HG03135 (cell line): ENCODE measurements at regions not wholly inside any gene's neighbourhood (a gene's known extent, or its start where the extent isn't known, plus 50 kb on each side); places are given as distances from the start of the nearest gene placed in this dataset.

Experiments used
- ATAC-seq: cut with Tn5 transposase; IDR thresholded peaks from one replicate; pipeline ENCODE4 v1.9.1; 2021; ENCODE audit warnings: mild to moderate bottlenecking, moderate library complexity; ENCODE audit not compliant: unreplicated experiment

DNA sequence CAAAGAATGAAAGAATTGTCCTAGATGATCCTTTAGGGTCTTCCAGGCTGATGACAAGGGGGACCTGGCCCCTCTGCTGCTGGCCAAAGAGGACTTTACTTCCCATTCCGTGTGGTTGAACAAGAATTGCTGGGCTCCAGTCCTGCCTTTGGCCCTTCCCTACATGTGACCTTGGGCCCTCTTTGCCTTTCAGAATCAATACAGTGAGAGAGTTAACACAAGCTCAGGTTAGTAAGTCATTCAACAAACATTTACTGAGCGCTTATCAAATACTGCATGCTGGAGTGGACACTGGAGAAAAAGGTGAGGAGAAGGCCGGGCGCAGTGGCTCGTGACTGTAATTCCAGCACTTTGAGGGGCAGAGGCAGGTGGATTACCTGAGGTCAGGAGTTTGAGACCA lies 113.1 kb downstream of the C9orf50 start:
- ATAC-seq, result no peak

DNA sequence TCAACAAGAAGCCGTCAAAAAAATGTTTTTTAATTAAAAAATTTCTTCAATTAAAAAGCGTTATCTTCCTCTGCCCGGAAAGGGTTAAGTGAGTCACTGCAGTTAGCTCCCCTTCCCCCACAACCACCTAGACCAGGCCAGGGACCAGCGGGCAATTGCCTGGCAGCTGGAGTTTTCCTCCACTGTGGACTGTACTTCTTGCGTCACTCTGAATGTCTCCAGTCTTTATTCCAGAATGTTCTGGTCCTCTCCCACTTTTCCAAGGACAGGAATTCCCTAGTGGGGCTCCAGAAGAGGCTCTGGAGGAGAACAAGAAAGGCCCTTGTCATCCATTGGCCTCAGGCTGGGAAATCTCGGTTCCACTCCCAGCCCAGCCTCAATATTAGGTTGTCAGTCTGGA lies 114.0 kb downstream of the C9orf50 start:
- ATAC-seq, result no peak

DNA sequence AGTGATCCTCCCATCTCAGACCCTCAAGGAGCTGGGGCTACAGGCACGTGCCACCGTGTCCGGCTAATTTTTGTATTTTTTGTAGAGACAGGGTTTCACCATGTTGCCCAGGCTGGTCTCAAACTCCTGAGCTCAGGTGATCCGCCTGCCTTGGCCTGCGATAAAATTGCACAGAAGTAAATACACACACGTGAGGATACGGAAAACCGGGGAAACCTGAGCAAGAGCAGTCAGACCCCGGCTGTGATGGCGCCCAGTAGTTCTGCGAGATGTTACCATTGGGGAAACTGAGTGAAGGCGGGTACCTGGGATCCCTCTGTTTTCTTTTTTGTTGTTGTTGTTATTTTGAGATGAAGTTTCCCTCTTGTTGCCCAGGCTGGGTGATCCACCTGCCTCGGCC lies 114.9 kb downstream of the C9orf50 start:
- no peak for ATAC-seq

DNA sequence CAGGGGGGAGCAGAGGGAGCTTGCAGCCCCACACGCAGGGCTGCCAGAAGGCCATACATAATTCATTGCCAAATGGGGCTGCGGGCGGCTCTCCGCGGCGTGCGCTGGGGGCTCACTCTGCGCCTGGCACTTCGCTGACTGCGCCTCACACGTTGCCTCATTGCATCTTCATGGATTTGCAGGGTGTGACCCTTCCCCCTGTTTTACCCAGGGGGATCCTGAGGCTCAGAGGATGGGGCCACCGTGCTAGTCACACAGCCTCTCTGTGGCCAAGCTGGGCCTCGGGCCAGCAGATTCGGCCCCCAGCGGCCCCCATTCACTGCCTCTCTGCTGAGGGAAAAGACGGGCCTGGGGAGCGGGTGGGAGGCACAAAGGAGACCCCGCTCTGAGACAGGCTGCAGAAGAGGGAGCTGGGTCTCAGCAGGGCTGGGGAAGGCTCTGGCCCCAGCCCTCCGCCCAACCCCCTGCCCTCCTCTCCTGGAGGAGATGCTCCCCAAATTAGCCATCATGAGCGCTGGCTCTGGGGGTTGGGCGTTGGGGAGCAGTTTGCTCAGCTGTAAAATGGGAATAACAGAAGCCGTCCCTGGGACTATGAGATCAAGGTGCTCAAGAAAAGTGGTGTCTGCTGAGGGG lies 115.5 kb downstream of the C9orf50 start:
- ATAC-seq, result no peak

DNA sequence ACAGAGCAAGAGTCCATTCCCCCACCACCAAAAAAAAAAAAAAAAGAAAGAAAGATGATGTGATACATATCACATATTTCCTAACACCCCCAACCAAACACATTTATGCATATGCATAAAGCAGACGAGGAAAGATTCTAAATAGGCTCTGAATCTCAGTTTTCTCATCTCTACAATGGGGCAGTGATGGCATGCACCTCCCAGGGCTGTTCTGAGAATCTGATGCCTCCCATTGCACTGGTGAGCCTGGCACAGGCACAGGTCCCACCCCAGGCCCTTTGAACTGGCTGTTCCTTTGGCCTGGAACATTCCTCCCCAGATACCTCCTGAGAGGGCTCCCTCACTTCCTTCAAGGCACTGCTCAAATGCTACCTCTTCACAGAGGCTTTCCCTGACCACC lies 116.5 kb downstream of the C9orf50 start:
- ATAC-seq, result no peak

DNA sequence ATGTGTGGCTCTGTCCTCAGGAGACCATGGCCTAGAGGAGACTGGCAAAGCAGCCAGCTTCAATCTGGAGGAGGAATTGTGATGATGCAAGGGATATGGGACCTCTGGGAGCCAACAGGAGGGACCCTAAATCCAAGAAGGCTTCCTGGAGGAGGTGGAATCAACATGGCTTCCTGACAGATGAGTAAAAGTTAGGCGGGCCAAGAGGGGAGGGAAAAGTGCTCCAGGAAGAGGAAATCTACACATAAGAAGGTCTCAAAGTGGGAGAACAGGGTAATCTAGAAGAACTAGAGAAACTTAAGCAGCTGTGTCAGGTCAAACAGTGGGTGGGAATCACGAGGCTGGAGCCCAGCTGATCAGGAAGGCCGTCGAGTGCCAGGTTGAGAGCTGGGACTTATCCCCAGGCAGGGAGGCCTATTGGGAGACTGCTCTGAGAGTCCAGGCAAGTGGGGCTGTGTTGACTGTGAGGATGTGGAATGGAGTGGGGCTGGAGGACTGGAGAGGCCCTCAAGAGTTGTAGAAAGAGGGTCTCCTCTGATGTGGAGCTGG lies 119.1 kb downstream of the C9orf50 start:
- no peak for ATAC-seq

DNA sequence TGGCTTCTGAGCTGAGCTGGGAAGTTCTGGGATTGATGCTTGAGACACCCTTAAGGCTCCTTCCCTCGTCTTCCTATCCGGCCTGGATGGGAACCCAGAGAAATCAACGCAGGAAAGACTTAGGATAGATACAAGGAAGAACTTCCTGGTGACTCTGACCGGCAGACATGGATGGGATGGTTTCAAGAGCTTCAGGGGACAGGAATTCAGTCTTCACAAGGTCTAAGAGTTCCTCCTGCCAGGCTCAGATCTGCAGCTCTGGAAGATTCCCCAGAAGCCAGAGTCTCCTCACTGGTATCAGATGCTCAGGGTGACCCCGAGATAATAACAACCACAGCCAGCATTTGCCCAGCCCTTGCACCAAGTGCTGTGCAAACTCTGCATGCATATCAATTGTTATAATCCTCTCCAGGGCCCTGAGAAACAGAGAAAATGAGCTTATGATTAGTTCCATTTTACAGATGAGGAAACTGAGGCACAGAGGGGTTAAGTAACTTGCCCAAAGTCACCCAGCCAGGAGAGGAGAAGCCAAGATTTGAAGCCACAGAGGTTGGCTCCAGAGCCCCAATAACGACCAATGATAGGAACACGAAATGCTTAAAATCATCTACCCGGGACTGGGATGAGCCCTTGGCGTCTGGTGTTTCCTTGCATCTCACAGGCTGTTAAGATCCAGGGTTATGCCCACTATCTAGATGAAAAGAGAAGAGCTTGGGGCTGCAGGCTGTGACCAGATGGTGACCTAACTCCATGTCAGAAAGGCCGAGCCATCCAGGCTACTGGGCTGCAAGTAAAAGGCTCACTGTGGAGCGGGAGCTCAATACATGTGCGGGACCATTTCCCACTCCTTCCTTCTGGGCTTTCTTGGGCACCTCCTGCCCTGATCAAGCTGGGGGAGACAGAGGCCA lies 119.8 kb downstream of the C9orf50 start:
- no peak for ATAC-seq

DNA sequence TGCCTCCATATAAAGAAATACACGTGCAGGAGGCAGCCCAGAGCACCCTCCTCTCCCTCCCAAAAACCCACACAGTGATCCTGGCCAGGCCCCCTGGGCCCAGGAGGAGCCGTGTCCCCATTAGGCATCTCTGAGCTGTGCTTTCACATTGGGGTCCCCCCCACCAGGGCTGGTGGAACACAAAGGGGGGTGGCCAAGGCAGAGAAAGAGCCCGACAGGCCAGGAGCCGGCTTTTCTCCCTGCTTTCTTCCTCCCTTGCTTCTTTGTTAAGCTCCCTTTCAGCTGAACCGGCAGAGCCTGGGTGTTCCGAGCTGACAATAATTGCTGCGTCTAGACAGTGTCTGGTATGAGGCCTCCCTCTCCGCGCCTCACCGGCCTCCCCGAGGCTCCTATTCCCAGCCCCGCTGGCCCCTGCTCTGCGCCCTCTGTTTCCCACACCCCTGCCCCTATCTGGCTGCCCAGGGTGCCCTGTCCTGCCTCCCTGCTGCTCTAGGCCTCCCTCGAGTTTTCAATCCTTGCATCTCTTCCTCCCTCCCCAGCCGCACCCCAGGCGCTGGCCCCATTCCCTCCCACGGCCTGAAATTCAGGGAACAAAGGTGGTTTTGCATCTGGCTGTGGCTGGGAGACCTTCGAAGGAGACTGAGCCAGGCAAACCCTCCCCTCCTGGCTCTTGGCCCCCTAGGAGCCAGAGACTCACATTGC lies 120.6 kb downstream of the C9orf50 start:
- ATAC-seq, result no peak

DNA sequence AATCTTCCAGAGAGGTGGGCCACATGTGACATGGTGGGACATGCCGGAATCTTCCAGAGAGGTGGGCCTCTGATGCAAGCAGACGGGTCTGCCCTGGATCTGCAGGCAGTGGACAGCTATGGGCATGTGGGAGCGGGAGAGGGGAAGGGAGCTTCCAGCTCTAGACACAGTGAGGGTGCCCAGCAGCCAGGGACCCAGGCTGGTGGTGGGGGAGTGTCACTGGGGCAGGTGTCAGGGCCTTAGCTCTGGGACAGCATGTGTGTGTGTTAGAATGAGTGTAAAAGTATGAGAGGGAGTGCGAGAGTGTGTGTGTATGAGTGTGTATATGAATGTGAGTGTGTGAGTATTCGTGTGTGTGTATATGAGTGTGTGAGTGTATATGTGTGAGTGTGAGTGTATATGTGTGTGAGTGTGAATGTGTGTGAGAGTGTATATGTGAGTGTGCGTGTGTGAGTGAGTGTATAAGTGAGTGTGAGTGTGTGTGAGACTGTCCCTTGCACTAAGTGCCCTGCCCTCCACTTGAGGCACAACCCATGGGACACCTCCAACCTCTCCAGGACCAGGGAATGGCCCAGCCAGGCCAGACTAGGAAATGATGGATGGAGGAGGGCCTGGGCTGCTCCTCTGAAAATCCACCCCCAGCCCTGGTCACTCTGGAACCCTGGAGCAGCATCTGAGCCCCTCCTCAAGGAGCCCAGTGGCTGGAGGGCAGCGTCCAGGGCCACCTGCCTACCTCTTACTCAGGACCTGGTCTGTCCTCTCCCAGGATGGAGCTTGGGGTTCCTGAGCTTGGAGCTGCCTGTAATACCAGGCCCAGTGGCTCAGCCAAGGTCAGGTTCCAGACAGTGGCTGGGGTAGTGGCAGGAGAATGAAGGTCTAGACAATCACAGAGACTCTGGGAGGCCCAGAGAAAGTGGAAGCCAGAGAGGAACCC lies 122.2 kb downstream of the C9orf50 start:
- no peak for ATAC-seq

DNA sequence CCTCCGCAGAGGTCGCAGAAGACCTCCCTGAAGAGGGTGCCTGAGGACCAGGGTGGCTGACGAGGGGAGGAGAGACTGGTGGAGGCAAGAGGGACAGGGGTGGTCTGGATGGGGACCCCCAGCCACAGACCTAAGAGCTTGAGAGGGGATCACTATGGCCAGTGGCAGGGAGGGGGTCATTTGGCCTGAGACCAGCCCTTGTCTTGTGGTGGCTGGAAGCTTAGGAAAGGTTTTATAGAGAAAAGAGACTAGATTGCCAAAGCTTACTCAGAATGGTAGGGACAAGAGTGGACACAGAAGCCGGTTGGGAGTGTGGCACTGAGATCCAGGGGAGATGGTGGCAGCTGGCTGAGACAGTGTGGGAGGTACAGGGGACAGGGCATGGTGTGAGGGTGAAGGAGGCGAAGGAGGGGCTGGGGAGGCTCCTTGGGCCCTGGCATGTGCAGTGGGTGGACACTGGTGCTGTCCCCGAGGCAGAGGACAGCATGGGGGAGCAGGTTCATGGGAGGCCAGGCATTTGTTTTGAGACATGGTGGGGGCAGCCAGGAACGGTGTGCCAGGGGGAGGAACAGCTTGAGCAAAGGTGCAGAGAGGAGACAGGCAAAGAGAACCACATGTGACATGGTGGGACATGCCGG lies 123.0 kb downstream of the C9orf50 start:
- no peak for ATAC-seq

DNA sequence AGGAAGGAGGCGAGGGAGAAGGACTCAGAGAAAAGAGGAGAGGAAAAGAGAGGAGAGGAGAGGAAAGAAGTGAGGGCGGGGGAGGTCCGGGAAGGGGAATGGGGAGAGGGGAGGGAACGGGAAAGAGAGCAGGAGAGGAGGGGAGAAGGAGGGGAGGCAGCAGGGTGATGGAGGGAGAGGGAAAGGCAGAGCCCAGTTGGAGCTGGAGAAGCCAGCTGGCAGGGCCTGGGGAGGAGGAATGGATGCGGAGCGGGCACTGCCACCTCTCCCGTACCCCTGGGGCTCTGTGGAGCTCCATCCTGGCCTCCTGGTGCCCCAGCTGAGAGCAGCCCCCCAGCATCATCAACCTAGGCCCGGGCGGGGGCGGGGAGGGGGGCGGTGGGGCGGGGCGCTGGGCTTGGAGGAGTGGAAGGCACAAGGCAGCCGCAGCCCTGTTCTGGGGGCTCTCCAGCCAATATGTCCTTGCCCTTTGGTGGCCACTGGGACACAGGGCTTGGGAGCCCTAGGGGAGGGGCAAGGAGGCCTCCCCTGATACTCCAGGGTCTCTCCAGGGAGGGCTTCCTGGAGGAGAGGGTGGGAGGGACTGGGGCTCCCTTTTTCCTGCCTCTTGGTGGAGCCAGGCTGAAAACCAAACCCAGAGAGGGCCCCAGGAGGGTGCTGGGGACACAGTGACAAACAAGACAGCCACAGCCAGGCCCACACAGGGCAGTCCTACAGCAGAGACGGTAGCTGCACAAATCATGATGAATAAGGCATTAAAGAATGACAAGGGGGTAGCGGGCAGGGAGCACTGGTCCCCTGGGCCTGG lies 123.7 kb downstream of the C9orf50 start:
- no peak for ATAC-seq

DNA sequence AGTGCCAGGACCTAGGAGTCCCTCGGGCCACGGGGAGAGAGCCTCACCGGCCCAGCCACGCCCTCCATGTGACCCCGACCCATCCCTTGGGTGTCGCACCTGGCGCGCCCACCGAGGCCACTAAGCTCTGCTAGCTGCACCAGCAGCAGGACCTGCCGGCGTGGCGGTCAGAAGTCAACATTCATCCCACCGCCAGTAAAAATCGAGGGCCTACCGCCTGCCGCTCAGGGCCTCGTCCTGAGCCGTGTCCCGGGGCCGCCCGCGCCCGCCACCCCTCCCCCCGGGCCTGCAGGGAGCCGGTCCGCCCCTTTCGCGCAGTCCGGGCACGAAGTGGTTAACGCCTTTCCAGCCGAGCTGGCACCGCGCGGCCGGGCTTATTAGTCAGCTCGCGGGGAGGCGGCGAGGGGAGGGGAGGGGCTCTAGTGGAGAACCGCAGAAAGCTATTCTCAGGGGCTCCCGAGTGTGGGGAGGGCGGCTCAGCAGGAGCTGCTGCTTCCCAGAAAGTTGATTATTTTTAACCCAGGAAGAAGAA lies 124.4 kb downstream of the C9orf50 start:
- no peak for ATAC-seq

DNA sequence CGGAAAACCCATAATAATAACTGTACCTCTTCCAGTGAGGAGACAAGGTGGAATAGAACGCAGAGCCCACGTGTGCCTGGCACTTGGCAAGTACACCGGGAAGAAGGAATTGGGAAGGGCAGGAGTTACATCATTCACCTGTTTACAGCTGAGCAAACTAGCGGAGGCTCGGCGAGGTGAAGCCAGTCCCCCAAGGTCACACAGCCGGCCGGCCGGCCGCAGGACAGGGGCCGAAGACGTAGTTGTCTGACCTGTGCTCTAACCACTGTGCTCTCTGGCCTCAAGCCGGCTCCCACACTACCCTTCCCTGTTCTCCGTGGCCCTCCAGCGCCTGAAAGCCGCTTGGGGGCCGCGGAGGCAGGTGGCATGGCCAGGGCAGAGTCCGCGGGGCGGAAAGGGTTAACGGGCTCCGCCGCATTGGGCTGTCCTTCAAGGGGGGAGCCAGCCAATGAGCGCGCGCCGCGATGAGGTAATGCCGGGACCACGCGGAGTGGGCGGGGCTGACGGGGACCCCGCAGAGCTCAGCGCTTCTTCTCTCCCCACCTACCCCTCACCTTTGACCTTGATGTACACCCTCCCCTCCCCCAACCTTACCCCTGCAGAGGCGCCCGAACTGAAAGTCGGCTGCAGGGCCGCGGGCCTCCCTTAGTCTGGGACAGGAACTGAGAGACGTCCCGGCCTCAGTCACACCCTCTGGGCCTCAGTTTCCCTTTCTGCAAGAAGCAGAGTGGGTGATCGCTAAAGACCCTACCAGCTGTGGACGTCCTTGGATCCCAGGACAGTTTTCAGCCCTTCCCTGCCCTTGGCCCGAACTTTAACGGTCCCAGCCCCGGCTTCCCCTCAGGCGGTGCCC lies 125.1 kb downstream of the C9orf50 start:
- ATAC-seq, result peak; percentile 68

DNA sequence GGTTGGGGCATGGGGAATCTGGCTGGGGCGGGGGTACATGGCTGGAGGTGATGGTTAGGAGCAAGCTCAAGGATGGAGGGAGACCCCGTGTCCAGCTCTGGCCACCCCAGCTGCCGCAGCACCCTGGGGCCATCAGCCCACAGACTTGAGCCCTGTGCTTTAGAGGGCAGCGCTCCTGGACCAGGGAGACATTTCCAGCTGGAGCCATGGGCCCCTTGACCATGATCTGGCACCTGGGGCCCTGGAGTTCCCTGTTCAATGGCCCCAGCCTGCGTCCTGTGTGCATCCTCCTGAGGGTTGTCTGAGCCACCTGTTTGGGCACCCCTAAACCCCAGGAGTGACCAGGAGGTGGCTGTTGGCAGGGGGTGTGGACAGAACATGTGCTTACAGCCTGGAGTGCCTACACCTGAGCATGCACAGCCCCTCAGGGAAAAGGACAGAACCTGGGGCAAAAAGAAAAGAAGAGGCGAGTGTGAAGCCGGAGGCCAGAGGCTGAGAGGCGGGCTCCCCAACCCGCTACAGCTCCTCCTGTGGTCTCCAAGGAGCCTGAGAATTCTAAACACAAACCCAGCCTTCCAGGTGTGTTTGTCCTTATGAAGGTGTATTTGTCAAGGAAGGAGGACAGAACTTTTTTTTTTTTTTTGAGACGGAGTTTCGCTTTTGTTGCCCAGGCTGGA lies 126.7 kb downstream of the C9orf50 start:
- no peak for ATAC-seq

DNA sequence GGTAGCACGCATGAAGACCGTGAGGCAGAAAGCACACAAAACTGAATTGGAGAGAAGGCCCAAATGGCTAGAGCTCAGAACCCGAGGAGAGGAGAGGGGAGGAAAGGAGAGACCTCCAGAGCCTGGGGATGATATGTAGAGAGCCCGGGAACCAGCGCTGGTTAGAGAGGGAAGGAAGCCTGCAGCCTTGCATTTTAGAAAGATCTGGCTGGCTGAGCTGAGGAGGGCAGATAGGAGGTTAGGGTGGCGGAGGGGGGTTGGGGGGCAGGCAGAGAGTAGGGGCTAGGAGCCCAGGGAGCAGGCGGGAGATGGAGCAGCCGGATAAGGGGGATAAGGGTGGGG lies 127.2 kb downstream of the C9orf50 start:
- ATAC-seq, result no peak

DNA sequence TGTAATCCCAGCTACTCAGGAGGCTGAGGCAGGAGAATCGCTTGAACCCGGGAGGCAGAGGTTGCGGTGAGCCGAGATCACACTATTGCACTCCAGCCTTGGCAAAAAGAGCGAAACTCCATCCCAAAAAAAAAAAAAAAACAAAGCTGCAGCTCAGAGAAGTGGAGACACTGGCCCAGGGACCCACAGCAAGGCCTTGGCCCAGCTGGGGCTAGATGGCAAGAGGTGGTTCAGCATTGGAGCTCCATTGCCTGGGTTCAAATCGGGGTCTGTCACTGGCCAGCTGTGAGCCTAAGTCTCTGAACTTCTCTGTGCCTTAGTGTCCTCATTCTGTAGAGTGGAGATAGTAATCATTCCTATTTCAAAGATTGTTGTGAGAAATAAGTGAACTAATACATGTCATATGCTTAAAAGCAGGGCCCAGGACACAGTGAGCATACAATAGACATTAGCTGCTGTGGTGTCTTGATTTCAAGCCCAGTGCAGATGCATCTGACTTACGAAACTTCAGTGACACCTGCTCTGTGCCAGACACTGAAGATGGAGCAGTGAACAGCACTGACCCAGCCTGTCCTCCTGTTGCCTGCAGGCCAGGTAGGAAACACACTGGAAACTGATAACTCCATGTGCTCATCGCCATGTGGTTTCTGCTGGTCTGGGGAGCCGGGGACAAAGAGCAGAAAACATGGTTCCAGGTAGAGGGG lies 127.7 kb downstream of the C9orf50 start:
- ATAC-seq, result no peak

DNA sequence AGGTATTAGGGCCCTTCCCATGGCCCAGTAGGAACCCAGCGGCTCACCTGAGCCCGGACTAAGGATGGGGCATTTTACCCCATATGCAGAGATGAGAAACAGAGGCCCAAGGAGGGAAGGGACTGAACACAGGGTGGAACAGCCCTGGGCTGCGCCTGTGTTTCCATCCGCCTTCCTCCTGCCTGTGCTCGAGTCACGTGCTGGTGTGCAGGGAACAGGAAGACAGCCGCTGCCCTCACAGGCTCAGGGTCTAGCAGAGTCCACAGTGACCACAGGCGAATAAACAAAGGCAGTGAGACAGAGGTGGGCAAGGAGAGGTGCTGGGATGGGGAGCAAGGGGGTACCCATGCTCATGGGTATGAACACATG lies 129.4 kb downstream of the C9orf50 start:
- ATAC-seq, result no peak
